K562 (cell line): ENCODE measurements at regions not wholly inside any gene's neighbourhood (a gene's known extent, or its start where the extent isn't known, plus 50 kb on each side); places are given as distances from the start of the nearest gene placed in this dataset.

Experiments used
- ATAC-seq: fragments of 200-7000 bp; cut with Tn5 transposase; 3 replicates; pipeline ENCODE4 v1.9.1; 2020; ENCODE audit warnings: moderate library complexity
- BruUV-seq: library from RNA; stranded (reverse); fragments of 400-500 nt; replicated peaks from 2 replicates; lab custom pipeline; 2021; lab: Mats Ljungman, UMichigan
- CTCF ChIA-PET: fragments of 300-600 bp; formaldehyde crosslinking; extraction: SDS; loops from one replicate; lab custom pipeline; 2021; ENCODE audit warnings: low intra/inter-chr PET ratio; lab: Yijun Ruan, JAX
- POLR2A ChIA-PET: fragments of 300-600, 350-650 bp; sonication (Branson Sonifier 250); formaldehyde crosslinking; extraction: SDS; loops from one replicate; lab custom pipeline; 2021; ENCODE audit warnings: antibody characterized with exemption, inconsistent platforms; lab: Yijun Ruan, JAX
- DNase-seq, 4 experiments: peaks; one replicate each; pipeline versions ENCODE4 v3.0.0 to v3.0.0-alpha.2; 2011 to 2018; ENCODE audit warnings: low spot score in 3 of 4, mixed read lengths in 3 of 4; ENCODE audit errors: extremely low read depth in 1 of 4
- FAIRE-seq: peaks from 2 replicates; lab custom pipeline; 2011; peaks lifted over from hg19 to GRCh38; lab: Jason Lieb, UNC
- H2AFZ ChIP-seq: 2 replicates; pipeline ENCODE4 v1.6.0; 2011; ENCODE audit warnings: low read depth, low read length, control low read depth, inconsistent platforms
- H3K27ac ChIP-seq: fragments of 200-600 bp; 3 replicates; pipeline ENCODE4 v1.8.0; 2011; ENCODE audit warnings: low read depth, mild to moderate bottlenecking, control low read depth, inconsistent platforms, low read length, moderate library complexity, mixed read lengths; ENCODE audit errors: extremely low read depth
- H3K27me3 ChIP-seq, 2 experiments: fragments of 300-600 bp in 1 of 2; 2 replicates in 1 of 2; 3 replicates in 1 of 2; pipeline versions ENCODE4 v1.6.0 to v1.8.0; 2011; ENCODE audit warnings: inconsistent platforms in 2 of 2, low read length in 2 of 2, mild to moderate bottlenecking in 1 of 2, mixed read lengths in 1 of 2, moderate library complexity in 1 of 2; ENCODE audit not compliant: control insufficient read depth in 2 of 2, insufficient read depth in 2 of 2
- H3K36me3 ChIP-seq: fragments of 300-600 bp; 3 replicates; pipeline ENCODE4 v1.8.0; 2011; ENCODE audit warnings: mild to moderate bottlenecking, low read length, inconsistent platforms; ENCODE audit not compliant: control insufficient read depth, insufficient read depth
- H3K4me1 ChIP-seq, 2 experiments: fragments of 200-600 bp in 1 of 2; replicated peaks in 1 of 2; 2 replicates in 1 of 2; 3 replicates in 1 of 2; pipeline versions ENCODE4 v1.5.1 to v1.8.0; 2011; ENCODE audit warnings: inconsistent platforms in 2 of 2, low read length in 2 of 2, mild to moderate bottlenecking in 1 of 2, mixed read lengths in 1 of 2, moderate library complexity in 1 of 2; ENCODE audit not compliant: control insufficient read depth in 2 of 2, insufficient read depth in 2 of 2
- H3K4me2 ChIP-seq: 2 replicates; pipeline ENCODE4 v1.6.1; 2011; ENCODE audit warnings: low read length, control low read depth, inconsistent platforms, mixed read lengths; ENCODE audit not compliant: insufficient read depth
- H3K4me3 ChIP-seq: fragments of 200-600 bp; sonication (generic), shearing (Covaris generic); 2 replicates; pipeline ENCODE4 v1.5.1; 2016; ENCODE audit warnings: control low read depth, inconsistent platforms
- H3K79me2 ChIP-seq: fragments of 200-600 bp; 3 replicates; pipeline ENCODE4 v1.8.0; 2011; ENCODE audit warnings: low read length, inconsistent platforms; ENCODE audit not compliant: control insufficient read depth, insufficient read depth
- H3K9ac ChIP-seq, 2 experiments: 2 replicates each; pipeline versions ENCODE4 v1.6.0 to v1.6.1; 2011; ENCODE audit warnings: low read depth in 2 of 2, low read length in 2 of 2, control low read depth in 1 of 2, inconsistent platforms in 1 of 2, mild to moderate bottlenecking in 1 of 2, mixed read lengths in 1 of 2; ENCODE audit not compliant: insufficient read depth in 1 of 2
- H3K9me1 ChIP-seq: one replicate; pipeline ENCODE4 v1.6.0; 2011; ENCODE audit warnings: inconsistent platforms, mild to moderate bottlenecking, low read length, moderate library complexity; ENCODE audit not compliant: control insufficient read depth, insufficient read depth
- H3K9me3 ChIP-seq: replicated peaks from 2 replicates; pipeline ENCODE4 v1.5.1; 2011; ENCODE audit warnings: low read depth, low read length, inconsistent platforms; ENCODE audit not compliant: control insufficient read depth, insufficient read depth
- H4K20me1 ChIP-seq: replicated peaks from 2 replicates; pipeline ENCODE4 v1.6.1; 2011; ENCODE audit warnings: low read length, inconsistent platforms, mixed read lengths; ENCODE audit not compliant: control insufficient read depth, insufficient read depth
- CC2D1A ChIP-seq: fragments of 450-650 bp; IDR thresholded peaks from 2 replicates; pipeline ENCODE4 v1.6.1; 2017; ENCODE audit warnings: mild to moderate bottlenecking
- ERF ChIP-seq: fragments of 450-650 bp; formaldehyde crosslinking; IDR thresholded peaks from 2 replicates; pipeline ENCODE4 v1.4.0; 2020; ENCODE audit warnings: mild to moderate bottlenecking, mixed read lengths
- ID3 ChIP-seq, 2 experiments: fragments of 250-450 bp in 1 of 2; fragments of 450-650 bp in 1 of 2; sonication (Bioruptor Pico) in 1 of 2; IDR thresholded peaks; 2 replicates each; pipeline versions ENCODE4 v1.6.1 to v1.8.0; 2016 to 2021; ENCODE audit warnings: mild to moderate bottlenecking in 2 of 2, moderate library complexity in 2 of 2, missing compliant biosample characterization in 1 of 2, missing genetic modification characterization in 1 of 2
- MGA ChIP-seq: fragments of 450-650 bp; IDR thresholded peaks from 2 replicates; pipeline ENCODE4 v1.6.1; 2016; ENCODE audit warnings: mild to moderate bottlenecking, moderate library complexity
- PREB ChIP-seq: sonication (generic); formaldehyde crosslinking; IDR thresholded peaks from 2 replicates; pipeline ENCODE4 v1.8.1; 2023; ENCODE audit warnings: mild to moderate bottlenecking, missing genetic modification reagents
- SMC3 ChIP-seq: conservative IDR thresholded peaks from 2 replicates; pipeline ENCODE4 v1.6.1; 2011; ENCODE audit warnings: low read depth, low read length, improper control_type of control experiment; ENCODE audit not compliant: insufficient read depth
- TCF3 ChIP-seq: sonication (generic); formaldehyde crosslinking; IDR thresholded peaks from 2 replicates; pipeline ENCODE4 v1.4.0; 2020; ENCODE audit warnings: mild to moderate bottlenecking, missing genetic modification reagents
- ZNF133 ChIP-seq: fragments of 250-450 bp; sonication (Bioruptor Pico); IDR thresholded peaks from 2 replicates; pipeline ENCODE4 v1.4.0; 2020; ENCODE audit warnings: mild to moderate bottlenecking
- ZNF41 ChIP-seq: fragments of 250-450 bp; sonication (Bioruptor Pico); conservative IDR thresholded peaks from 2 replicates; pipeline ENCODE4 v1.4.0; 2020; ENCODE audit warnings: mild to moderate bottlenecking
- ZNF707 ChIP-seq: fragments of 250-450 bp; sonication (Bioruptor Pico); conservative IDR thresholded peaks from 2 replicates; pipeline ENCODE4 v1.8.0; 2022; ENCODE audit warnings: inconsistent platforms, mild to moderate bottlenecking, moderate library complexity
- ZNF717 ChIP-seq: fragments of 250-450 bp; sonication (Bioruptor Pico); IDR thresholded peaks from 2 replicates; pipeline ENCODE4 v1.5.0; 2021
- WGBS: fragments of 100-300 bp; shearing (Covaris generic); methylation state at CpG from one replicate; pipeline ENCODE4 v1.1.6; 2016; ENCODE audit warnings: low coverage, mixed read lengths; ENCODE audit not compliant: insufficient coverage; ENCODE audit errors: missing lambda C conversion rate; 5-methylcytosine and 5-hydroxymethylcytosine counted together
- in situ Hi-C: fragments of 300-500 bp; cut with MboI; formaldehyde crosslinking; loops from 4 replicates; pipeline ENCODE4 v1.15.0; 2018; ENCODE audit warnings: inconsistent platforms, mixed read lengths
- intact Hi-C: fragments of 100-400 bp; cut with micrococcal nuclease; formaldehyde crosslinking; loops from 2 replicates; pipeline ENCODE4 v1.14.2; 2022

- FAIRE-seq: no peak
- DNase-seq: no peak
- Histone ChIP-seq H3K36me3 (no peaks in the 10 kb centered on the region), H3K27me3 (no peaks in the 10 kb centered on the region), H3K9me3 (no peaks in the 10 kb centered on the region), H3K27ac (no peak overlapping the region), H3K4me3 (no peak overlapping the region), H3K9ac (no peak overlapping the region), H2AFZ (no peak overlapping the region), H3K79me2 (no peaks in the 10 kb centered on the region), H3K4me2 (no peak overlapping the region), H4K20me1 (no peaks in the 10 kb centered on the region), H3K4me1 (no peaks in the 10 kb centered on the region), H3K9me1 (no peaks in the 10 kb centered on the region)
- in situ Hi-C loops (no loop called here), intact Hi-C loops (no loop called here)
- no peak for ATAC-seq
- ChIA-PET CTCF (no interaction called here), POLR2A (no interaction called here)
- WGBS: 0% methylated on average over 1 of the region's 1 CpG
- no TSS peak for BruUV-seq
- no peak for TF ChIP-seq TCF3 (CRISPR knock-in tag)
- TF ChIP-seq ERF (CRISPR knock-in tag): no peak
- no peak for TF ChIP-seq ID3 (CRISPR knock-in tag; IDR thresholded peaks at IDR 0.05)
- no peak for TF ChIP-seq ID3 (tag; IDR thresholded peaks at IDR 0.05)
- TF ChIP-seq MGA: no peak
- no peak for TF ChIP-seq PREB (CRISPR knock-in tag)
- no peak for TF ChIP-seq ZNF707
- no peak for TF ChIP-seq CC2D1A
- no peak for TF ChIP-seq ZNF41
- no peak for TF ChIP-seq ZNF133
- no peak for TF ChIP-seq ZNF717
- TF ChIP-seq SMC3: no peak
Measured at GRCh38 chr13:78753435-78753834, 94.5 kb upstream of the OBI1 start.
